HCT116 (cell line): ENCODE measurements at regions not wholly inside any gene's neighbourhood (a gene's known extent, or its start where the extent isn't known, plus 50 kb on each side); places are given as distances from the start of the nearest gene placed in this dataset.

Experiments used
- ATAC-seq: fragments of 200-7000 bp; cut with Tn5 transposase; 2 replicates; pipeline ENCODE4 v1.9.1; 2020; ENCODE audit warnings: mild to moderate bottlenecking, moderate library complexity
- BruUV-seq: library from RNA; stranded (reverse); fragments of 400-500 nt; replicated peaks from 2 replicates; lab custom pipeline; 2021; lab: Mats Ljungman, UMichigan
- CTCF ChIA-PET: fragments of 300-600 bp; sonication (Branson Sonifier 250); formaldehyde crosslinking; loops from one replicate; lab custom pipeline; 2021; ENCODE audit warnings: antibody characterized with exemption; lab: Charles Lee
- POLR2A ChIA-PET: fragments of 300-600, 350-600 bp; sonication (Branson Sonifier 250); formaldehyde crosslinking; loops from one replicate; lab custom pipeline; 2021; ENCODE audit warnings: antibody characterized with exemption; lab: Charles Lee
- RAD21 ChIA-PET, 2 experiments: fragments of 300-600 bp; sonication (Branson Sonifier 250); formaldehyde crosslinking; loops; one replicate each; lab custom pipeline; 2023; ENCODE audit warnings: low total read pairs in 2 of 2; ENCODE audit not compliant: uncharacterized antibody in 2 of 2, unreplicated experiment in 2 of 2, low non-redundant PET in 1 of 2; lab: Charles Lee
- DNase-seq: peaks from one replicate; pipeline ENCODE4 v3.0.0-alpha.2; 2010; ENCODE audit warnings: low read depth, low spot score
- H2AFZ ChIP-seq: fragments of 200-600 bp; shearing (Covaris generic), sonication (generic); 2 replicates; pipeline ENCODE4 v1.6.1; 2017; ENCODE audit warnings: low read depth, mixed run types, mixed read lengths, antibody characterized with exemption, low read length; ENCODE audit not compliant: poor library complexity, severe bottlenecking
- H3K27ac ChIP-seq: 2 replicates; pipeline ENCODE4 v1.5.1; 2012; ENCODE audit warnings: low read depth, low read length
- H3K27me3 ChIP-seq: fragments of 200-600 bp; sonication (generic); 2 replicates; pipeline ENCODE4 v1.6.1; 2016; ENCODE audit warnings: mixed run types, low read length, mixed read lengths; ENCODE audit not compliant: insufficient read depth
- H3K36me3 ChIP-seq, 2 experiments: fragments of 200-500 bp in 1 of 2; fragments of 200-600 bp in 1 of 2; sonication (Bioruptor generic) in 1 of 2; sonication (generic) in 1 of 2; 2 replicates each; pipeline versions ENCODE4 v1.5.1 to v1.6.1; 2014 to 2016; ENCODE audit warnings: low read length in 2 of 2, inconsistent platforms in 1 of 2, mixed read lengths in 1 of 2, mixed run types in 1 of 2; ENCODE audit not compliant: insufficient read depth in 2 of 2, control insufficient read depth in 1 of 2
- H3K4me1 ChIP-seq, 2 experiments: fragments of 200-600 bp in 1 of 2; sonication (generic) in 1 of 2; 2 replicates each; pipeline versions ENCODE4 v1.5.1 to v1.6.1; 2012 to 2017; ENCODE audit warnings: low read length in 2 of 2, inconsistent platforms in 1 of 2, mild to moderate bottlenecking in 1 of 2, mixed read lengths in 1 of 2, mixed run types in 1 of 2, moderate library complexity in 1 of 2; ENCODE audit not compliant: insufficient read depth in 2 of 2, control insufficient read depth in 1 of 2
- H3K4me2 ChIP-seq: fragments of 200-600 bp; sonication (generic); 2 replicates; pipeline ENCODE4 v1.6.1; 2017; ENCODE audit warnings: mixed run types, low read length, mixed read lengths
- H3K4me3 ChIP-seq, 2 experiments: fragments of 200-600 bp in 1 of 2; sonication (generic) in 1 of 2; replicated peaks in 1 of 2; 2 replicates each; pipeline ENCODE4 v1.5.1; 2011 to 2016; ENCODE audit warnings: low read length in 2 of 2, control low read depth in 1 of 2, low read depth in 1 of 2, mild to moderate bottlenecking in 1 of 2, mixed read lengths in 1 of 2, mixed run types in 1 of 2
- H3K79me2 ChIP-seq: fragments of 200-600 bp; sonication (generic); 2 replicates; pipeline ENCODE4 v1.6.1; 2017; ENCODE audit warnings: mild to moderate bottlenecking, mixed run types, low read length, moderate library complexity, mixed read lengths; ENCODE audit not compliant: insufficient read depth
- H3K9ac ChIP-seq: fragments of 200-600 bp; sonication (generic); 2 replicates; pipeline ENCODE4 v1.6.1; 2016; ENCODE audit warnings: low read length, mixed read lengths
- H3K9me2 ChIP-seq: fragments of 200-600 bp; sonication (generic), shearing (Covaris generic); 2 replicates; pipeline ENCODE4 v1.6.1; 2017; ENCODE audit warnings: mixed run types, mild to moderate bottlenecking, moderate library complexity; ENCODE audit not compliant: insufficient read depth
- H3K9me3 ChIP-seq, 2 experiments: fragments of 200-500 bp in 1 of 2; fragments of 200-600 bp in 1 of 2; sonication (Bioruptor generic) in 1 of 2; sonication (generic) in 1 of 2; 2 replicates each; pipeline ENCODE4 v1.6.1; 2014 to 2017; ENCODE audit warnings: low read length in 2 of 2, mixed read lengths in 2 of 2, inconsistent platforms in 1 of 2, low read depth in 1 of 2, mild to moderate bottlenecking in 1 of 2, mixed run types in 1 of 2, moderate library complexity in 1 of 2; ENCODE audit not compliant: control insufficient read depth in 1 of 2, insufficient read depth in 1 of 2
- H4K20me1 ChIP-seq: fragments of 200-600 bp; sonication (generic), shearing (Covaris generic); 2 replicates; pipeline ENCODE4 v1.6.1; 2017; ENCODE audit warnings: mixed run types, mild to moderate bottlenecking, moderate library complexity; ENCODE audit not compliant: insufficient read depth
- CBX3 ChIP-seq: IDR thresholded peaks from 2 replicates; pipeline ENCODE4 v1.6.1; 2012; ENCODE audit warnings: low read depth
- CEBPB ChIP-seq: IDR thresholded peaks from 2 replicates; pipeline ENCODE4 v1.6.1; 2012; ENCODE audit warnings: low read depth
- EZH2 ChIP-seq: fragments of 200-600 bp; sonication (generic); IDR thresholded peaks from 2 replicates; pipeline ENCODE4 v1.6.1; 2017; ENCODE audit warnings: antibody characterized with exemption, mixed run types
- EZH2phosphoT487 ChIP-seq: fragments of 200-600 bp; IDR thresholded peaks from 2 replicates; pipeline ENCODE4 v1.6.1; 2018; ENCODE audit warnings: antibody characterized with exemption, borderline replicate concordance
- FOSL1 ChIP-seq: IDR thresholded peaks from 2 replicates; pipeline ENCODE4 v1.6.1; 2012; ENCODE audit warnings: low read depth
- POLR2A ChIP-seq: IDR thresholded peaks from 2 replicates; pipeline ENCODE4 v1.7.0; 2011; ENCODE audit warnings: borderline replicate concordance; ENCODE audit not compliant: insufficient read depth, insufficient read length; ENCODE audit errors: extremely low read depth
- POLR2AphosphoS5 ChIP-seq: IDR thresholded peaks from 2 replicates; pipeline ENCODE4 v1.6.1; 2011; ENCODE audit warnings: mild to moderate bottlenecking, low read depth, low read length, moderate library complexity
- RAD21 ChIP-seq: IDR thresholded peaks from 2 replicates; pipeline ENCODE4 v1.6.1; 2012; ENCODE audit warnings: low read depth, mild to moderate bottlenecking
- SIN3A ChIP-seq: IDR thresholded peaks from 2 replicates; pipeline ENCODE4 v1.6.1; 2012; ENCODE audit warnings: low read depth
- SP1 ChIP-seq: IDR thresholded peaks from 2 replicates; pipeline ENCODE4 v1.6.1; 2012; ENCODE audit warnings: low read depth
- YY1 ChIP-seq: IDR thresholded peaks from 2 replicates; pipeline ENCODE4 v1.6.1; 2011; ENCODE audit warnings: low read length, low read depth, moderate library complexity, mild to moderate bottlenecking; ENCODE audit not compliant: insufficient replicate concordance; ENCODE audit errors: extremely low read depth
- ZFX ChIP-seq: fragments of 450-650 bp; IDR thresholded peaks from 2 replicates; pipeline ENCODE4 v1.6.1; 2017
- intact Hi-C: fragments of 100-400 bp; cut with micrococcal nuclease; formaldehyde crosslinking; loops from 2 replicates; pipeline ENCODE4 v1.10.0; 2022
- TF ChIP-seq, protein P1 (sequence below): IDR thresholded peaks from 2 replicates; pipeline ENCODE4 v1.6.1; 2012; ENCODE audit warnings: low read depth

GRCh38 chr12:28891126-28891525, 258.0 kb upstream of the FAR2 start:
- no TSS peak for BruUV-seq
- intact Hi-C loops: no loop called here
- DNase-seq (no peak), ATAC-seq (no peak)
- no peak for TF ChIP-seq EZH2
- TF ChIP-seq EZH2phosphoT487: no peak
- no peak for TF ChIP-seq RAD21
- no peak for TF ChIP-seq ZFX
- no peak for TF ChIP-seq FOSL1
- TF ChIP-seq SIN3A: no peak
- TF ChIP-seq CBX3: no peak
- no peak for TF ChIP-seq YY1
- TF ChIP-seq, protein P1, sequence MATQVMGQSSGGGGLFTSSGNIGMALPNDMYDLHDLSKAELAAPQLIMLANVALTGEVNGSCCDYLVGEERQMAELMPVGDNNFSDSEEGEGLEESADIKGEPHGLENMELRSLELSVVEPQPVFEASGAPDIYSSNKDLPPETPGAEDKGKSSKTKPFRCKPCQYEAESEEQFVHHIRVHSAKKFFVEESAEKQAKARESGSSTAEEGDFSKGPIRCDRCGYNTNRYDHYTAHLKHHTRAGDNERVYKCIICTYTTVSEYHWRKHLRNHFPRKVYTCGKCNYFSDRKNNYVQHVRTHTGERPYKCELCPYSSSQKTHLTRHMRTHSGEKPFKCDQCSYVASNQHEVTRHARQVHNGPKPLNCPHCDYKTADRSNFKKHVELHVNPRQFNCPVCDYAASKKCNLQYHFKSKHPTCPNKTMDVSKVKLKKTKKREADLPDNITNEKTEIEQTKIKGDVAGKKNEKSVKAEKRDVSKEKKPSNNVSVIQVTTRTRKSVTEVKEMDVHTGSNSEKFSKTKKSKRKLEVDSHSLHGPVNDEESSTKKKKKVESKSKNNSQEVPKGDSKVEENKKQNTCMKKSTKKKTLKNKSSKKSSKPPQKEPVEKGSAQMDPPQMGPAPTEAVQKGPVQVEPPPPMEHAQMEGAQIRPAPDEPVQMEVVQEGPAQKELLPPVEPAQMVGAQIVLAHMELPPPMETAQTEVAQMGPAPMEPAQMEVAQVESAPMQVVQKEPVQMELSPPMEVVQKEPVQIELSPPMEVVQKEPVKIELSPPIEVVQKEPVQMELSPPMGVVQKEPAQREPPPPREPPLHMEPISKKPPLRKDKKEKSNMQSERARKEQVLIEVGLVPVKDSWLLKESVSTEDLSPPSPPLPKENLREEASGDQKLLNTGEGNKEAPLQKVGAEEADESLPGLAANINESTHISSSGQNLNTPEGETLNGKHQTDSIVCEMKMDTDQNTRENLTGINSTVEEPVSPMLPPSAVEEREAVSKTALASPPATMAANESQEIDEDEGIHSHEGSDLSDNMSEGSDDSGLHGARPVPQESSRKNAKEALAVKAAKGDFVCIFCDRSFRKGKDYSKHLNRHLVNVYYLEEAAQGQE: no peak
- TF ChIP-seq POLR2AphosphoS5: no peak
- no peak for TF ChIP-seq POLR2A
- TF ChIP-seq CEBPB: no peak
- TF ChIP-seq SP1: no peak
- Histone ChIP-seq H3K4me1 (no peaks in the 10 kb centered on the region), H3K9me2 (no peaks in the 10 kb centered on the region), H3K9ac (no peak overlapping the region), H3K4me2 (no peak overlapping the region), H3K27ac (no peak overlapping the region), H3K27me3 (no peaks in the 10 kb centered on the region), H3K9me3 (no peaks in the 10 kb centered on the region), H3K79me2 (no peaks in the 10 kb centered on the region), H2AFZ (no peak overlapping the region), H3K36me3 (no peaks in the 10 kb centered on the region), H4K20me1 (no peaks in the 10 kb centered on the region), H3K4me3 (no peak overlapping the region)
- RAD21 ChIA-PET: no interaction called here
- POLR2A ChIA-PET: no interaction called here
- CTCF ChIA-PET: no interaction called here
